Glutamatergic neuron (in vitro differentiated cells): ENCODE measurements at regions not wholly inside any gene's neighbourhood (a gene's known extent, or its start where the extent isn't known, plus 50 kb on each side); places are given as distances from the start of the nearest gene placed in this dataset.

Experiments used
- DNase-seq: peaks from one replicate; pipeline ENCODE4 v3.0.0; 2022
- H3K27ac Mint-ChIP-seq: one replicate; pipeline ENCODE4 v1.8.0; 2020; ENCODE audit warnings: mild to moderate bottlenecking, mixed read lengths, inconsistent platforms; ENCODE audit not compliant: unreplicated experiment
- H3K27me3 Mint-ChIP-seq: one replicate; pipeline ENCODE4 v1.8.0; 2020; ENCODE audit warnings: mild to moderate bottlenecking, moderate library complexity, mixed read lengths, inconsistent platforms; ENCODE audit not compliant: unreplicated experiment
- H3K36me3 Mint-ChIP-seq: one replicate; pipeline ENCODE4 v1.8.0; 2020; ENCODE audit warnings: mild to moderate bottlenecking, mixed read lengths, inconsistent platforms; ENCODE audit not compliant: unreplicated experiment
- H3K4me1 Mint-ChIP-seq: one replicate; pipeline ENCODE4 v1.8.0; 2020; ENCODE audit warnings: mild to moderate bottlenecking, low read depth, mixed read lengths, inconsistent platforms; ENCODE audit not compliant: unreplicated experiment
- H3K4me3 Mint-ChIP-seq: one replicate; pipeline ENCODE4 v1.8.0; 2020; ENCODE audit warnings: mild to moderate bottlenecking, mixed read lengths, inconsistent platforms; ENCODE audit not compliant: unreplicated experiment
- H3K9me3 Mint-ChIP-seq: one replicate; pipeline ENCODE4 v1.8.0; 2020; ENCODE audit warnings: mild to moderate bottlenecking, moderate library complexity, mixed read lengths, inconsistent platforms; ENCODE audit not compliant: unreplicated experiment
- CTCF ChIP-seq: fragments of 200-600 bp; sonication (generic); IDR thresholded peaks from one replicate; pipeline ENCODE4 v1.5.0; 2021; ENCODE audit not compliant: partially characterized antibody, unreplicated experiment

GRCh38 chr18:42137693-42138375, 182.8 kb downstream of the PIK3C3 start:
- no peak for DNase-seq
- H3K4me3 Mint-ChIP-seq: no peak overlapping the region
- no peak overlapping the region for H3K27ac Mint-ChIP-seq
- TF ChIP-seq CTCF: no peak
- H3K4me1 Mint-ChIP-seq: no peaks in the 10 kb centered on the region
- H3K27me3 Mint-ChIP-seq: peaks cover 3% of the 10 kb centered on the region
- H3K36me3 Mint-ChIP-seq: peaks cover 12% of the 10 kb centered on the region
- H3K9me3 Mint-ChIP-seq: peaks cover 6% of the 10 kb centered on the region

- H3K4me1 Mint-ChIP-seq: no peaks in the 10 kb centered on the region
- TF ChIP-seq CTCF: no peak
- no peak for DNase-seq
- H3K4me3 Mint-ChIP-seq: no peak overlapping the region
- peaks cover 6% of the 10 kb centered on the region for H3K9me3 Mint-ChIP-seq
- H3K36me3 Mint-ChIP-seq: peaks cover 12% of the 10 kb centered on the region
- H3K27me3 Mint-ChIP-seq: peaks cover 3% of the 10 kb centered on the region
- H3K27ac Mint-ChIP-seq: no peak overlapping the region
Observed at GRCh38 chr18:42141439-42141838, 186.4 kb downstream of the PIK3C3 start.

- H3K27ac Mint-ChIP-seq: no peak overlapping the region
- no peak for DNase-seq
- H3K9me3 Mint-ChIP-seq: peaks cover 2% of the 10 kb centered on the region
- H3K27me3 Mint-ChIP-seq: no peaks in the 10 kb centered on the region
- no peaks in the 10 kb centered on the region for H3K36me3 Mint-ChIP-seq
- H3K4me3 Mint-ChIP-seq: no peak overlapping the region
- H3K4me1 Mint-ChIP-seq: peaks cover 9% of the 10 kb centered on the region
- TF ChIP-seq CTCF: no peak
Observed at GRCh38 chr18:42155024-42155423, 200.0 kb downstream of the PIK3C3 start.

- Mint-ChIP-seq H3K9me3 (peaks cover 2% of the 10 kb centered on the region), H3K4me1 (peaks cover 11% of the 10 kb centered on the region), H3K27me3 (no peaks in the 10 kb centered on the region), H3K4me3 (no peak overlapping the region), H3K36me3 (no peaks in the 10 kb centered on the region), H3K27ac (no peak overlapping the region)
- no peak for DNase-seq
- no peak for TF ChIP-seq CTCF
Observed at GRCh38 chr18:42156281-42156680, 201.2 kb downstream of the PIK3C3 start.

- no peak overlapping the region for H3K4me3 Mint-ChIP-seq
- peaks cover 11% of the 10 kb centered on the region for H3K4me1 Mint-ChIP-seq
- no peak for DNase-seq
- no peaks in the 10 kb centered on the region for H3K27me3 Mint-ChIP-seq
- peaks cover 2% of the 10 kb centered on the region for H3K9me3 Mint-ChIP-seq
- no peak overlapping the region for H3K27ac Mint-ChIP-seq
- TF ChIP-seq CTCF: no peak
- H3K36me3 Mint-ChIP-seq: no peaks in the 10 kb centered on the region
Observed at GRCh38 chr18:42157420-42157819, 202.4 kb downstream of the PIK3C3 start.
